Testis (tissue), 2 donors: ENCODE measurements at regions not wholly inside any gene's neighbourhood (a gene's known extent, or its start where the extent isn't known, plus 50 kb on each side); places are given as distances from the start of the nearest gene placed in this dataset.
"Not testable (repeated sequence)": the region's sequence is repeated elsewhere in the genome, so short reads cannot be mapped to it uniquely, and the experiment has no call there.

Source experiments
- CTCF ChIP-seq, 3 experiments: fragments of 450-650 bp in 2 of 3; fragments of 200-600 bp in 1 of 3; sonication (generic) in 1 of 3; IDR thresholded peaks; one replicate each; pipeline ENCODE4 v1.5.1; 2016 to 2019; ENCODE audit warnings: antibody characterized with exemption in 3 of 3, mild to moderate bottlenecking in 2 of 3, moderate library complexity in 1 of 3
- POLR2A ChIP-seq: fragments of 450-650 bp; IDR thresholded peaks from one replicate; pipeline ENCODE4 v1.6.1; 2017; ENCODE audit warnings: antibody characterized with exemption, mild to moderate bottlenecking, moderate library complexity

GRCh38 chr12:60213272-60213671, 617.4 kb downstream of the SLC16A7 start:
- TF ChIP-seq POLR2A; CTCF (IDR thresholded peaks at IDR 0.05): not testable (repeated sequence)
